ENCODE measurements at regions not wholly inside any gene's neighbourhood (a gene's known extent, or its start where the extent isn't known, plus 50 kb on each side); places are given as distances from the start of the nearest gene placed in this dataset.

GRCh38 chr9:87395804-87396479 lies 101.7 kb upstream of the DAPK1 start:
- no peak for TF ChIP-seq CTCF (IDR thresholded peaks at IDR 0.05)
- TF ChIP-seq POLR2A (IDR thresholded peaks at IDR 0.05): no peak
- no peak for TF ChIP-seq EP300 (IDR thresholded peaks at IDR 0.05)
- TF ChIP-seq POLR2AphosphoS5 (IDR thresholded peaks at IDR 0.05): no peak

All from suprapubic skin (tissue), 4 donors.